ENCODE measurements at regions not wholly inside any gene's neighbourhood (a gene's known extent, or its start where the extent isn't known, plus 50 kb on each side); places are given as distances from the start of the nearest gene placed in this dataset.

- peaks cover 4% of the 10 kb centered on the region for H3K9me3 ChIP-seq (ENCODE audit: low read depth)
- no peaks in the 10 kb centered on the region for H4K20me1 ChIP-seq (ENCODE audit: insufficient read depth, poor library complexity, severe bottlenecking)
- H3K4me2 ChIP-seq = no peak overlapping the region
- H3K4me3 ChIP-seq = no peak overlapping the region
- TF ChIP-seq EZH2phosphoT487 (IDR thresholded peaks at IDR 0.05; ENCODE audit: low read depth, severe bottlenecking, unreplicated experiment) = no peak
- TF ChIP-seq EZH2 (IDR thresholded peaks at IDR 0.05; ENCODE audit: borderline replicate concordance) = no peak
- no peak for TF ChIP-seq CTCF (IDR thresholded peaks at IDR 0.05; ENCODE audit: poor library complexity)
- H3K27me3 ChIP-seq = no peaks in the 10 kb centered on the region
- WGBS (ENCODE audit: low lambda C conversion rate, missing lambda C conversion rate) = 97% methylated on average over 3 of the region's 3 CpGs
- H3K27ac ChIP-seq = peak overlapping the region; percentile 85
- no peaks in the 10 kb centered on the region for H3K9me2 ChIP-seq (replicated peaks; ENCODE audit: insufficient read depth)
- no peaks in the 10 kb centered on the region for H3K36me3 ChIP-seq (replicated peaks; ENCODE audit: insufficient read depth, low read depth)
- no peak for DNase-seq (ENCODE audit: low spot score)
- no peak overlapping the region for H2AFZ ChIP-seq
- H3K79me2 ChIP-seq = no peaks in the 10 kb centered on the region
- H3K4me1 ChIP-seq (ENCODE audit: insufficient read depth) = peaks cover 16% of the 10 kb centered on the region
Measured at GRCh38 chr12:93086288-93086727, 157.2 kb upstream of the EEA1 start.

DNA sequence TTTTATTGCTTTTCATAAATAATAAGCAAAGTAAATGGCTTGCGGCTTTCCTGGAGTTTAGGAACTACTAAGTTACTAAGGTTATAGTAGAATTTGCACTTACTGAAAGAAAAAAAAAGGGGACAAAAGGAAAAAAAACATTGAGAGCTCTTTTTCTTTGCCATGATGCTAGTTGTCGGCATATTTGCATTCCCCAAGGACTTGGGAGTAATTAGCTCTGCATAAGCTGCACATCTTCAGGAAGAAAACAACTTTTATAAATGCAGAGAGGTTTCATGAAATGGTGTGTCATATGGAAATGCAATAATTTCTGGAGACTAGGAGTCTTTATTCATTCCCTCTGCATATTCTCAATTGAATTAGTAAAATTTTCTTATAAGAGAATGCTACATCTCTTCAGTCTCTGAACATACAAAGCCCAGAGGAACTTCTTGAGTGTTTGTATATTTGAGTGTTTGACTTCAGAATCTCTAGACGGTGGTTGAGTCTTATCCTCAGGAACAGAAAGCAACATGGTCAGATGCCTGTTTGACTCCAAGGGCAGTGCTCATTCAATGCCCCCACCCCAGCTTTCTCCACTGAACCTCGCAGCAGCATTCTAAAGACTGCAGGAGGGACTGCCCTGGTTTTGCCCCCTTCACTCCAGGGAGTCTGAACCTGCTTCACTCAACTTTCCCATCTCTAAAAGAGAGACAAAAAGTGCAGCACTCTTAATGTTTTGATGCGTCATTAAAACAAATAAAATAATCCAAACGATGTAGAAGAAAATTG lies 158.9 kb upstream of the EEA1 start:
- TF ChIP-seq CTCF (IDR thresholded peaks at IDR 0.05; ENCODE audit: poor library complexity) = no peak
- TF ChIP-seq EZH2 (IDR thresholded peaks at IDR 0.05; ENCODE audit: borderline replicate concordance) = no peak
- no peak for TF ChIP-seq EZH2phosphoT487 (IDR thresholded peaks at IDR 0.05; ENCODE audit: low read depth, severe bottlenecking, unreplicated experiment)
- Histone ChIP-seq H3K27ac (peak overlapping the region; percentile 89), H3K79me2 (no peaks in the 10 kb centered on the region), H3K36me3 (replicated peaks; ENCODE audit: insufficient read depth, low read depth) (no peaks in the 10 kb centered on the region), H3K9me3 (ENCODE audit: low read depth) (peaks cover 4% of the 10 kb centered on the region), H3K4me1 (ENCODE audit: insufficient read depth) (peaks cover 16% of the 10 kb centered on the region), H3K9me2 (replicated peaks; ENCODE audit: insufficient read depth) (no peaks in the 10 kb centered on the region), H4K20me1 (ENCODE audit: insufficient read depth, poor library complexity, severe bottlenecking) (no peaks in the 10 kb centered on the region), H3K4me2 (peak overlapping the region; percentile 18), H2AFZ (no peak overlapping the region), H3K4me3 (no peak overlapping the region), H3K27me3 (no peaks in the 10 kb centered on the region)
- WGBS (ENCODE audit: low lambda C conversion rate, missing lambda C conversion rate) = 66% methylated on average over 6 of the region's 6 CpGs
- DNase-seq (ENCODE audit: low spot score) = no peak

- no peaks in the 10 kb centered on the region for H3K27me3 ChIP-seq
- no peaks in the 10 kb centered on the region for H3K36me3 ChIP-seq (replicated peaks; ENCODE audit: insufficient read depth, low read depth)
- DNase-seq (ENCODE audit: low spot score) = peak; percentile 59
- H3K4me3 ChIP-seq = no peak overlapping the region
- H3K27ac ChIP-seq = peak overlapping the region; percentile 89
- H4K20me1 ChIP-seq (ENCODE audit: insufficient read depth, poor library complexity, severe bottlenecking) = no peaks in the 10 kb centered on the region
- 86% methylated on average over 5 of the region's 5 CpGs for WGBS (ENCODE audit: low lambda C conversion rate, missing lambda C conversion rate)
- H3K4me2 ChIP-seq = no peak overlapping the region
- no peak overlapping the region for H2AFZ ChIP-seq
- TF ChIP-seq CTCF (IDR thresholded peaks at IDR 0.05; ENCODE audit: poor library complexity) = no peak
- no peak for TF ChIP-seq EZH2 (IDR thresholded peaks at IDR 0.05; ENCODE audit: borderline replicate concordance)
- H3K79me2 ChIP-seq = no peaks in the 10 kb centered on the region
- peaks cover 16% of the 10 kb centered on the region for H3K4me1 ChIP-seq (ENCODE audit: insufficient read depth)
- H3K9me3 ChIP-seq (ENCODE audit: low read depth) = peaks cover 4% of the 10 kb centered on the region
- no peaks in the 10 kb centered on the region for H3K9me2 ChIP-seq (replicated peaks; ENCODE audit: insufficient read depth)
Measured at GRCh38 chr12:93089805-93090569, 160.9 kb upstream of the EEA1 start.
